GM21737 (cell line): ENCODE measurements at regions not wholly inside any gene's neighbourhood (a gene's known extent, or its start where the extent isn't known, plus 50 kb on each side); places are given as distances from the start of the nearest gene placed in this dataset.

Experiments
- ATAC-seq: cut with Tn5 transposase; IDR thresholded peaks from one replicate; pipeline ENCODE4 v1.9.1; 2021; ENCODE audit warnings: mild to moderate bottlenecking, moderate library complexity; ENCODE audit not compliant: unreplicated experiment

- ATAC-seq = peak; percentile 73
These were observed 186.6 kb downstream of the ID4 start for GRCh38 chr6:20023549-20024315.

- peak; percentile 13 for ATAC-seq
These were observed 187.1 kb downstream of the ID4 start for GRCh38 chr6:20024316-20024673.

GRCh38 chr6:20024978-20025377, 187.3 kb downstream of the MBOAT1 start:
- no peak for ATAC-seq

- no peak for ATAC-seq
These were observed 186.6 kb downstream of the MBOAT1 start for GRCh38 chr6:20025681-20026080.

- no peak for ATAC-seq
These were observed 184.1 kb downstream of the MBOAT1 start for GRCh38 chr6:20028143-20028542.

GRCh38 chr6:20028562-20028961, 183.7 kb downstream of the MBOAT1 start:
- ATAC-seq = no peak

GRCh38 chr6:20029979-20030378, 182.3 kb downstream of the MBOAT1 start:
- no peak for ATAC-seq

- ATAC-seq = no peak
These were observed 180.9 kb downstream of the MBOAT1 start for GRCh38 chr6:20031342-20031741.

- ATAC-seq = no peak
These were observed 178.4 kb downstream of the MBOAT1 start for GRCh38 chr6:20033697-20034407.

- no peak for ATAC-seq
These were observed 177.9 kb downstream of the MBOAT1 start for GRCh38 chr6:20034408-20034769.

GRCh38 chr6:20036141-20036677, 176.1 kb downstream of the MBOAT1 start:
- no peak for ATAC-seq

- ATAC-seq = no peak
These were observed 173.7 kb downstream of the MBOAT1 start for GRCh38 chr6:20038410-20039204.

- ATAC-seq = no peak
These were observed 167.4 kb downstream of the MBOAT1 start for GRCh38 chr6:20044883-20045282.
